ENCODE measurements at regions not wholly inside any gene's neighbourhood (a gene's known extent, or its start where the extent isn't known, plus 50 kb on each side); places are given as distances from the start of the nearest gene placed in this dataset.

DNA sequence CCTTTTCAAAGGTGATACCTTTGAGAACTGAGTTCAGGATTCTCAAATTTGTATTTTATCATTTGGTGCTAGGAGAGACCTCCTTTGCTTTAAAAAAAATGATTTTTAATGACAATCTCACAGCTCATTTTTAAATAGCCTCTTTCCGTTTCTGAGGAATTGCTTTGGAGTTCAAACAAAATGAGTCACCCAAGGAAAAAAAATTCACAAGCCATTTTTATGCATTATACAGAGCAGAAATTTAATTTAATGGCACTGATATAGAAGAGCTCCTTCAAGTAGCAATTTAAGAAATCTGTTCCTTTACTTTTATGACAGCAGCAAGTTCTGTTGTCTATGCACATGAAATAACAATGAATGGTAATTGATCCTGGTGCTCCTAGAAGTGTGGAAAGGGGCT, 337.9 kb upstream of the KCNMB2 start:
- Histone ChIP-seq H3K4me1 (ENCODE audit: insufficient read depth) (no peaks in the 10 kb centered on the region), H3K36me3 (no peaks in the 10 kb centered on the region), H3K9me3 (no peaks in the 10 kb centered on the region), H3K4me3 (no peak overlapping the region), H3K27ac (no peak overlapping the region), H3K27me3 (no peaks in the 10 kb centered on the region)
- 22 to 60% (median 35%) methylated on average over 1 of the region's 1 CpG for WGBS, 3 donors
- intact Hi-C loops (cut with DNase I) = no loop called here
- TF ChIP-seq CTCF (IDR thresholded peaks at IDR 0.05) (no peak), POLR2A (IDR thresholded peaks at IDR 0.05) (no peak), EP300 (IDR thresholded peaks at IDR 0.05) (no peak)
- no peak for DNase-seq

GRCh38 chr3:178200316-178200715, 335.9 kb upstream of the KCNMB2 start:
- no peaks in the 10 kb centered on the region for H3K4me1 ChIP-seq (ENCODE audit: insufficient read depth)
- H3K4me3 ChIP-seq = no peak overlapping the region
- intact Hi-C loops (cut with DNase I) = no loop called here
- no peaks in the 10 kb centered on the region for H3K36me3 ChIP-seq
- no peak overlapping the region for H3K27ac ChIP-seq
- DNase-seq = no peak
- TF ChIP-seq POLR2A (IDR thresholded peaks at IDR 0.05) = no peak
- TF ChIP-seq CTCF (IDR thresholded peaks at IDR 0.05) = no peak
- no peak for TF ChIP-seq EP300 (IDR thresholded peaks at IDR 0.05)
- H3K9me3 ChIP-seq = no peaks in the 10 kb centered on the region
- H3K27me3 ChIP-seq = no peaks in the 10 kb centered on the region
- 94 to 98% (median 97%) methylated on average over 5 of the region's 5 CpGs for WGBS, 3 donors

GRCh38 chr3:178201714-178202113, 334.5 kb upstream of the KCNMB2 start:
- H3K9me3 ChIP-seq = no peaks in the 10 kb centered on the region
- no peaks in the 10 kb centered on the region for H3K36me3 ChIP-seq
- intact Hi-C loops (cut with DNase I) = no loop called here
- H3K4me3 ChIP-seq = no peak overlapping the region
- TF ChIP-seq EP300 (IDR thresholded peaks at IDR 0.05) (no peak), POLR2A (IDR thresholded peaks at IDR 0.05) (no peak), CTCF (IDR thresholded peaks at IDR 0.05) (no peak)
- no peaks in the 10 kb centered on the region for H3K27me3 ChIP-seq
- H3K4me1 ChIP-seq (ENCODE audit: insufficient read depth) = no peaks in the 10 kb centered on the region
- 97 to 100% (median 100%) methylated on average over 1 of the region's 1 CpG for WGBS, 3 donors
- no peak overlapping the region for H3K27ac ChIP-seq
- DNase-seq = no peak

GRCh38 chr3:178202194-178202593, 334.0 kb upstream of the KCNMB2 start:
- H3K9me3 ChIP-seq = no peaks in the 10 kb centered on the region
- H3K36me3 ChIP-seq = no peaks in the 10 kb centered on the region
- no peak overlapping the region for H3K27ac ChIP-seq
- H3K27me3 ChIP-seq = no peaks in the 10 kb centered on the region
- no peaks in the 10 kb centered on the region for H3K4me1 ChIP-seq (ENCODE audit: insufficient read depth)
- TF ChIP-seq POLR2A (IDR thresholded peaks at IDR 0.05) (no peak), EP300 (IDR thresholded peaks at IDR 0.05) (no peak), CTCF (IDR thresholded peaks at IDR 0.05) (no peak)
- DNase-seq = no peak
- 48 to 58% (median 55%) methylated on average over 3 of the region's 3 CpGs for WGBS, 3 donors
- no peak overlapping the region for H3K4me3 ChIP-seq
- intact Hi-C loops (cut with DNase I) = no loop called here

DNA sequence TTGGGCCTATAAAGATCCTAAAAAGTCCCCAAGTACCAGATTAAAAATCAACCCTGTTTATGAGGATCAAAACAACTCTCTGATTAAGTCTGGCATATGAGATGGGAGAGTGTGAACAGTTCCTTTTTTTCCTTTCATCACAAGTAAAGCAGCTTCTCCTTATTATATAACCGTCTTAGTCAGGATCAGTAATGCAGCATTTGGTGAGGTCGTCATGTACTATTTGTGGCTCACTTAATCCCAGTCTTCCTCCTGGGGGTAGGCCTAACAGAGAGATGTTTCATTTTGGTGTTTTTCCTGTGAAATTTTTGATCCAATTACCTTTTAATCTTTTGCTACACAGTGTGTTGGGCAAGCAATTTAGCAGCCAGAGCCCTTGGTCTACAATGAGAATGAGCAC, 333.1 kb upstream of the KCNMB2 start:
- TF ChIP-seq CTCF (IDR thresholded peaks at IDR 0.05) = no peak
- TF ChIP-seq POLR2A (IDR thresholded peaks at IDR 0.05) = no peak
- no peak for TF ChIP-seq EP300 (IDR thresholded peaks at IDR 0.05)
- no peak overlapping the region for H3K27ac ChIP-seq
- no peaks in the 10 kb centered on the region for H3K36me3 ChIP-seq
- 54 to 78% (median 77%) methylated on average over 2 of the region's 2 CpGs for WGBS, 3 donors
- H3K27me3 ChIP-seq = no peaks in the 10 kb centered on the region
- no peaks in the 10 kb centered on the region for H3K9me3 ChIP-seq
- H3K4me1 ChIP-seq (ENCODE audit: insufficient read depth) = no peaks in the 10 kb centered on the region
- no peak for DNase-seq
- no peak overlapping the region for H3K4me3 ChIP-seq
- intact Hi-C loops (cut with DNase I) = no loop called here

All from ovary (tissue), 7 donors.